T-helper 2 cell treated with Interferon-gamma antibody and Interleukin-4, amounts not matched to agents 5 μg/mL and 100 μg/mL, for 36 hours (primary cell): ENCODE measurements at regions not wholly inside any gene's neighbourhood (a gene's known extent, or its start where the extent isn't known, plus 50 kb on each side); places are given as distances from the start of the nearest gene placed in this dataset.

Experiments
- DNase-seq: peaks from one replicate; pipeline ENCODE4 v3.0.0; 2021; ENCODE audit warnings: low spot score
- H3K27ac Mint-ChIP-seq: one replicate; pipeline ENCODE4 v1.8.0; 2021; ENCODE audit warnings: mild to moderate bottlenecking, mixed read lengths
- H3K27me3 Mint-ChIP-seq: one replicate; pipeline ENCODE4 v1.8.0; 2021; ENCODE audit warnings: low read depth, mixed read lengths
- H3K36me3 Mint-ChIP-seq: one replicate; pipeline ENCODE4 v1.8.0; 2021; ENCODE audit warnings: low read depth, mixed read lengths
- H3K4me1 Mint-ChIP-seq: one replicate; pipeline ENCODE4 v1.8.0; 2021; ENCODE audit warnings: low read depth, mixed read lengths
- H3K4me3 Mint-ChIP-seq: one replicate; pipeline ENCODE4 v1.8.0; 2022; ENCODE audit warnings: mild to moderate bottlenecking, moderate library complexity, mixed read lengths
- H3K9me3 Mint-ChIP-seq: one replicate; pipeline ENCODE4 v1.8.0; 2021; ENCODE audit warnings: mixed read lengths

DNA sequence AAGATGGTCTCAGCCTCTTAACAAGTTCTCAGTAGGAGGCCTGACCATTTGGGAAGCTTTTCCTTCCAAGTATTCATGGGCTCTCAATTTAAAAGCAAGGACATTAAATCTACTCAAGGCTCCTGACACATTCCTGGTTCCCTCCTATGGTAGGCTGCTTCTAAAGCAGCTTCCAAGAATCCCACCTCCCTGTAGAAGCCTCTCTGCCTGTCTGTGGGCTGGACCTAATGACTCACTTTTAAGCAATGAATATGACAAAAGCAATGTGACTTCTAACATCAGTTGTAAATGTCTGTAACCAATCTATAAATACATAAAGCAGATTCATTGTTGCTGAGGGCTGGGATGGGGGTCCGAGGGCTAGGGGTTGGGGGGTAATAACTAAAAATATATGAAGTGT, 99.5 kb upstream of the FAM9B start:
- peaks cover 7% of the 10 kb centered on the region for H3K9me3 Mint-ChIP-seq
- H3K4me1 Mint-ChIP-seq = peaks cover 4% of the 10 kb centered on the region
- no peaks in the 10 kb centered on the region for H3K27me3 Mint-ChIP-seq
- peaks cover 1% of the 10 kb centered on the region for H3K36me3 Mint-ChIP-seq
- no peak overlapping the region for H3K4me3 Mint-ChIP-seq
- DNase-seq = no peak
- no peak overlapping the region for H3K27ac Mint-ChIP-seq

DNA sequence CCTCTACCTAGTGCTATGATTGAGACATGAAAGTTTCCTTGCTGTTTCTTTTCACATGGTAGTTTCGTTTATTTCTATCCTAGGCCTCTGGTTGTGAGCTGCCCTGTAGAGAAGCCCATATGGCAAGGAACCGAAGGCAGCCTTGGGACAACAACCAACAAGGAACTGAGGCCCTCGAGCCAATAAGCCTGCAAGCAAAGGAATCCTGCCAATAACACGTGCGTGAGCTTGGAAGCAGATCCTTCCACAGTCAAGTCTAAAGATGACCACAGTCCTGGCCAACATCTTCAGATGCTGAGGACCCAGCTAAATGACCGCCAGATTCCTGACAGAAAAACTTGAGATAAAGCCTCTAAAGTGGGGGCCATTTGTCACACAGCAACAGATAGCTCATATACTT, 100.4 kb upstream of the FAM9B start:
- Mint-ChIP-seq H3K27ac (no peak overlapping the region), H3K4me3 (no peak overlapping the region), H3K36me3 (peaks cover 1% of the 10 kb centered on the region), H3K9me3 (peaks cover 7% of the 10 kb centered on the region), H3K4me1 (peaks cover 4% of the 10 kb centered on the region), H3K27me3 (no peaks in the 10 kb centered on the region)
- DNase-seq = no peak

DNA sequence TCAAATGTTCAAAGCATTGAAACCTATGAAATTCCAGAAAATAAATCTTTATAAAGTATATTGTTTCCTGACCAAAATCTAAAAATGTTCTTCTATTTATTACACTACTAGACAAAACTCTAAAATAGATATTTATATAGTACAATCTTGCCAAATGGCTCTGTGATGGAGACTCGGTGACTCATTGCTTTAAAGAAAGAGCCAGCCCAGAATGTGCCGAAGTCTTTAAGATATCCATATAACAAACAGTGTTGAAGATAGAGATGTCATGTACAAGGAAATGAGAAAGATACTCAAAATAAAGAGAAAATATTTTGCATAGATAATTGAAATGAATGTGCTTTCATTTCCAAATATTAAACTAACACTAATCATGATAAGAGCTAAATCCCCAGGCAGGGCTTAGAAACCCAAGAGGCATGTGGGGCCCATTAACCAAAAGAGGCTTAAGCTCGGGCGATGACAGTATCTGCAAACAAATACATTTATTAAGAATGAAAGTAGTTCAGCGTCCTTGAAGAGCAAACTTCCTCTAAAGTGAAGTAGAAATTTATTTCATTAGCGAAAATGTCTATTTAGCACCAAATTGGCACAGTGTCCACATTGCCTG, 102.1 kb upstream of the FAM9B start:
- Mint-ChIP-seq H3K27me3 (no peaks in the 10 kb centered on the region), H3K4me3 (no peak overlapping the region), H3K9me3 (peaks cover 7% of the 10 kb centered on the region), H3K4me1 (peaks cover 3% of the 10 kb centered on the region), H3K36me3 (peaks cover 1% of the 10 kb centered on the region), H3K27ac (no peak overlapping the region)
- DNase-seq = no peak

DNA sequence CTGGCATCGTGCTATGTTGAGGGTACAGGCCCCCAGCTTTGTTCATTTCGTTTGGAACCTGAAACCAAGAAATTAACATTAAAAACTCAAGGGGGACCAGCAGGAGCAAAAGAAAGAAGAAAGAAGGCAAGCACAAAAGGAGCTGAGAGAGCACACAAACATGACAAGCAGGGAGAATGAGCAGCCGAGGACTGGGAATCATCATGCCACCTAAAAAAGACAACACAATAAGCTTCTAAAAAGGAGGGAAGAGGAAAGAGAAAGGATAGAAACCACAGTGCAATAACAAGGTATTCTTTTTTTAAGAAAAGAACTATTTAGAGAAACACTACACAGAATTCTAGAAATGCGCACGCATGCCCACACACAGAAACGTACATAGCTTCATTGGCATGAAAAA, 103.2 kb upstream of the FAM9B start:
- Mint-ChIP-seq H3K36me3 (peaks cover 1% of the 10 kb centered on the region), H3K9me3 (peaks cover 7% of the 10 kb centered on the region), H3K27ac (no peak overlapping the region), H3K4me3 (no peak overlapping the region), H3K27me3 (no peaks in the 10 kb centered on the region), H3K4me1 (no peaks in the 10 kb centered on the region)
- no peak for DNase-seq

DNA sequence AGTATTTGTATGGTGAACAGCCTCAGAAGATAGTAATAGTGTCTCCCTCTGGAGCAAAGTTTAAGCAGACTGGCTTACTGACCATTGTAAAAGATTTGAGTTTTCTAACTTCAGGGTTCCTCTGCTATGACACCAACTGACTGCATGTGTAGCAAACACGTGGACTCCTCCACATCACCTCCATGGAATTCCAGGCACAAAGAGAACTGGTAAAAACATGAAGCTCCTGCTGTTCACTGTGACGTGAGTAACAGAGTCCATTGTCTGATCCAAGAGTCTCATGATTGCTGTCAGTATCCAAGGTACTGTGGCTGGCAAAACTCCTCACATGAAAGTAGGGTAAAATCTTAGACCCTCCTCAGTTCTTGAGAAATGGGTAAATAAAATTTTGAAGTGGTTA, 107.6 kb upstream of the FAM9B start:
- H3K27me3 Mint-ChIP-seq = no peaks in the 10 kb centered on the region
- no peaks in the 10 kb centered on the region for H3K9me3 Mint-ChIP-seq
- no peaks in the 10 kb centered on the region for H3K36me3 Mint-ChIP-seq
- DNase-seq = no peak
- no peak overlapping the region for H3K27ac Mint-ChIP-seq
- no peak overlapping the region for H3K4me3 Mint-ChIP-seq
- no peaks in the 10 kb centered on the region for H3K4me1 Mint-ChIP-seq

DNA sequence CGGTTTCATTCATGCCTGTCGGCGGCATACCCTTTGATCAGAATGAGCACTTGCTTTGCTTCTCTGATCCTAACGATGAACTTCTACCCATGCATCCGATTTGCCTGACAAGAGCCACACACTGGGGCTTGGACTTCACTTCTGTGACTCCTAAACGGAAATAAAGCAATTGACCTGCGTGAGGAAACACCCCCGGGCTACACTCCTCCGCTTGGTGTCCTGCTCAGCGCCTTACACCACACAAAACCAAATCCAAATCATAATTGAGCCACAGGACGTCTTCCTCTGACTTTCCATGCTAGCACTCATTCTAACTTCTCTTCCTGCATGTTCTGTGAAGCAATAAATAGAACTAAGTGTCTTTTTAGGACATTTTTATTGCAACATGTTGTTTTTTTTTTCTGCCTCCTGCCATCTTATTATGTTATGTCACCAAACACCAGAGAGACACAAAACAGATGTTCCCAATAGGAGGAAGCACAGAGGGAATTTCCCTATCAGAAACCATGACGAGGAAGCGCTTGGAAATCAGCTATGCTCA, 110.8 kb upstream of the FAM9B start:
- H3K4me3 Mint-ChIP-seq = no peak overlapping the region
- H3K27ac Mint-ChIP-seq = no peak overlapping the region
- no peaks in the 10 kb centered on the region for H3K27me3 Mint-ChIP-seq
- no peaks in the 10 kb centered on the region for H3K4me1 Mint-ChIP-seq
- H3K9me3 Mint-ChIP-seq = no peaks in the 10 kb centered on the region
- no peak for DNase-seq
- H3K36me3 Mint-ChIP-seq = no peaks in the 10 kb centered on the region

DNA sequence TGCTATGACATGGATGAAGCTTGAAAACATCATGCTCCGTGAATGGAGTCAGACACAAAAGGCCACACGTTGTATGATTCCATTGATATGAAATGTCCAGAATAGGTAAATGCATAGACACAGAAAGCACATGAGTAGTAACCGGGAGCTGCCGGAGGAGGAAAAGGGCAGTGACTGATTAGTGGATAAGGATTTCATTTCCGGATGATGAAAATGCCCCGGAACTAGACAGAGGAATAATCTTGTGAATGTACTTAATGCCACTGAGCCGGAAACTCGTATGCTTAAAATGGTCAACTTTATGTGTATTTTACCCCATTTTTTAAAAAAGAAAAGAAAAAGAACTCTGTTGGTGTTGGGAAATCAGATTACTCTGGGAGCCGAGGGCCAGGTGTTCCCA, 112.7 kb upstream of the FAM9B start:
- no peaks in the 10 kb centered on the region for H3K4me1 Mint-ChIP-seq
- H3K27ac Mint-ChIP-seq = no peak overlapping the region
- DNase-seq = no peak
- H3K9me3 Mint-ChIP-seq = peaks cover 7% of the 10 kb centered on the region
- H3K4me3 Mint-ChIP-seq = no peak overlapping the region
- no peaks in the 10 kb centered on the region for H3K27me3 Mint-ChIP-seq
- peaks cover 2% of the 10 kb centered on the region for H3K36me3 Mint-ChIP-seq

DNA sequence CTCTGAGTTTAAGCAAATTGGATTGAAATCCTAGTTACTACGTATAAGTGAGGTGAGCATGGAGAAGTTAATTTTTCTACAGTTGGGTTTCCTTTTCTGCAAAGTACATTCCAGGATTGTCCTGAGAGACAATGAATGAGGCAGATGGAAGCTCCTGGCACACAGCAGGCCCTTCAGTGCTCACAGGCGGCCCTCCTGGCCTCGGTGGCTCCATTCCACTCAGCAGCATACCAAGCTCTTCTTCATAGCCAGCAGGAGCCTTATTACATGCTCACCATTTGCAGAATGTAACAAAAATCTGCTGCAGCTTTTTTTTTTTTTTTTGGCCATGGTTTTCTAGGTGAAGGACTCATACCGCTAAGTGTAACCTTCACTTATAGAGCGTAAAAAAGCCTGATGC, 113.2 kb upstream of the FAM9B start:
- H3K4me3 Mint-ChIP-seq = no peak overlapping the region
- peaks cover 11% of the 10 kb centered on the region for H3K9me3 Mint-ChIP-seq
- no peak for DNase-seq
- peaks cover 4% of the 10 kb centered on the region for H3K36me3 Mint-ChIP-seq
- H3K4me1 Mint-ChIP-seq = no peaks in the 10 kb centered on the region
- no peaks in the 10 kb centered on the region for H3K27me3 Mint-ChIP-seq
- no peak overlapping the region for H3K27ac Mint-ChIP-seq

DNA sequence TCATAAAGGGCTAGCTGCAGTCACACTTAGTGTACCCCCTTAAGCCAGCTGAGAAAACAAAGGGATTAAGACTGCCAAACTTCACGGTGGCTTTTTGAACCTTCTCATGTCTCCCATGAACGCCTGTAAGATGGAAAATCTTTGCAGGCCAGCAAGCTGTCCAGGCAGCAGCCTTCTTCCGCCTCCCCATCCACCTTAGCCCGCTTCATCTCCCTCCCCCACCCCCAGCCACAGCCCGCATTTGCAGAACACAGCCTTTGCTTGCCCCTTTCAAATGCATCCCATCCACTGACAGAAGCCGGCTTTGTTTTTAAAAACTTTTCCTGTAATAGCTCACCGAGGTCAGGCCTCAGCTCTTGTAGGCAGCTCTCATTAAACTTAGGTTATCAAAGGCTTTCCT, 113.8 kb upstream of the FAM9B start:
- Mint-ChIP-seq H3K27me3 (no peaks in the 10 kb centered on the region), H3K9me3 (peaks cover 13% of the 10 kb centered on the region), H3K4me3 (no peak overlapping the region), H3K4me1 (no peaks in the 10 kb centered on the region), H3K36me3 (peaks cover 4% of the 10 kb centered on the region), H3K27ac (no peak overlapping the region)
- DNase-seq = no peak

DNA sequence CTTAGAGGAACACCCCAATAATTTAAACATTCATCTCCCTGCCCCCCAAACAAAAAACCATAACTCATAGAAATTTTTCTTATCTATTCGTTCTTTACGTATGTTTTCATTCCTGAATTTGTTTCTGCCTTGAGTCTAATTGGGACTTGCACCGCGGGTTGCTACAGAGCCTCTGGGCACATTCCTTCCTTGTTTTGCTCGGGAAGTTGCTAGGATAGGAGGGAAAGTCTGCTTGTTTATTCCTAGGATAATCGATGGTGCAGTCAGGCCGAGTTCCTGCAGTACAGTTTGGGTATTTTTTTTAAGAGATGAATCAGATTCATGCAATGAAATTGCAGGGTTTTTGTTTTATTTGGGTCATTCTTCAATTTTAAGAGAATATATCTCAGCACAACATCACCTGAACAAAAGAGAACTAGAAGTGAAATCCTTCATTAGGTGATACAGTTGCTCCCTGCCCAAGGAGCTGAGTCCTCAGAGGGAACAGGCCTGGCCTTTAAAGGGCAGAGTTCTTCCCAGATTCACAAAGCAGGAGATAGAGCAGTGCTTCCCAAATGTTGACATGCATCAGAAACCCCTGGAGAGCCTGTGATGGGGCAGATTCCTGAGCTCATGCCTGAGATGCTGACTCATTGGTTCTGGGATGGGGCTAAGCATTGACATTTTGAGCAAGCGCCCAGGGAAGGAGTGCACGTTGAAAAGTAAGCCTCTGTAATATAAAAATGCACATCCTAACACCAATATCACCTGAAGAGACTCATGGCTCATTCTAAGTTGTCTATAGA, 114.9 kb upstream of the FAM9B start:
- H3K4me3 Mint-ChIP-seq = no peak overlapping the region
- no peaks in the 10 kb centered on the region for H3K27me3 Mint-ChIP-seq
- H3K36me3 Mint-ChIP-seq = peaks cover 6% of the 10 kb centered on the region
- peaks cover 8% of the 10 kb centered on the region for H3K4me1 Mint-ChIP-seq
- no peak overlapping the region for H3K27ac Mint-ChIP-seq
- H3K9me3 Mint-ChIP-seq = peaks cover 16% of the 10 kb centered on the region
- no peak for DNase-seq

DNA sequence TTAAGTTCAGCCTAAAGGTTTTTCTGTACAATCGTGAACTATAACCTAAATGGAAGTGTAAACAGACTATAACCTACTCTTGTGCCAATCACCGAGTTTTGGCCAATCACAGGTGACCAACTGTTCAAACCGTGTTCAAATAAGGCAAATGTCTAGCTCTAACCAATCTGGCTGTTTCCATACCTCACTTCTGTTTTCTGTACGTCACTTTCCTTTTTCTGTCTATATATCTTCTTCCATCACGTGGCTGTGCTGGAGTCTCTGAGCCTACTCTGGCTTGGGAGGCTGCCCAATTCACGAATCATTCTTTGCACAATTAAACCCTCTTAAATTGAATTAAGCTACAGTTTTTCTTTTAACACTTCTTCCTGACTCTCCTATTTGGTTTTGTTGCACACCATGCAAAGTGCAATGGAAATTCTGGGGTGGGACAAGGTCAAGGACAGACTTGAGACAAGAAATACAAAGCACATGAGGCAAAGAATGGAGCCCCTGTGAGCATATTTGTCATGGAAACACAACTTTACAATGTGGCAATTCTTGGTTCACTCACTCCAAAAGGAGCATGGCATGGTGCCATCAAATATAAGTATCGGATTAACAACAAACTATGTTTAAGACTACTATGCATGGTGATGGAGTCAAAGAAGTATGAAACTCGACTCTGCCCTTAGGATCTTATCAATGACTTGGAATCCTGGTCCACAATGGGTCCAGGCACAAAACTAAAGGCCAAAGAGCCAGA, 115.7 kb upstream of the FAM9B start:
- no peak overlapping the region for H3K4me3 Mint-ChIP-seq
- H3K27me3 Mint-ChIP-seq = no peaks in the 10 kb centered on the region
- H3K36me3 Mint-ChIP-seq = peaks cover 6% of the 10 kb centered on the region
- H3K4me1 Mint-ChIP-seq = peaks cover 9% of the 10 kb centered on the region
- no peak for DNase-seq
- H3K9me3 Mint-ChIP-seq = peaks cover 16% of the 10 kb centered on the region
- no peak overlapping the region for H3K27ac Mint-ChIP-seq

DNA sequence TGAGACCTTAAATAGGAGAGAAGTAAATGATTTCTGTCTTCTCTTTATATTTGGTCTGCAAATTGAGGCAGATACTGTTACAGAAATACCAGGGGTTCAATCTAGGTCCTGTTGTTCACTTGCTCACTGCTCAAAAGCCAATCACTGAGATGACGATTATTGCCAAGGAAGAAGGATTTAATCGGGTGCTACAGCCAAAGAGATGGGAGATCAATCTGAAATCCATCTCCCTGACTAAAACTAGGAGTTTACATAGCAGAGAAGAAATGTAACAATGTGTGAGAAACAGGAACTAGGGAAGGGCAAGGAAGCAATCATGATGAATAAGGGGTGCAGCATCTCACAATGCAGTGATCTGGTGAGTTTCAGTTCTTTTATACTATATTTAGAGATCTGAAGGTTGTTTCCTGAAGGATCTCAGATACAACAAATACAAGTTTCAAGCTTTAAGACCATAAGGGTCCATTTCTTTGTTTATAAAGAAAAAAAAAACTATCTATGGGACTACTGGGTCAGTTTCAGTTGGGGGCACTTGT, 117.9 kb upstream of the FAM9B start:
- Mint-ChIP-seq H3K36me3 (peaks cover 10% of the 10 kb centered on the region), H3K27ac (no peak overlapping the region)
- DNase-seq = no peak

DNA sequence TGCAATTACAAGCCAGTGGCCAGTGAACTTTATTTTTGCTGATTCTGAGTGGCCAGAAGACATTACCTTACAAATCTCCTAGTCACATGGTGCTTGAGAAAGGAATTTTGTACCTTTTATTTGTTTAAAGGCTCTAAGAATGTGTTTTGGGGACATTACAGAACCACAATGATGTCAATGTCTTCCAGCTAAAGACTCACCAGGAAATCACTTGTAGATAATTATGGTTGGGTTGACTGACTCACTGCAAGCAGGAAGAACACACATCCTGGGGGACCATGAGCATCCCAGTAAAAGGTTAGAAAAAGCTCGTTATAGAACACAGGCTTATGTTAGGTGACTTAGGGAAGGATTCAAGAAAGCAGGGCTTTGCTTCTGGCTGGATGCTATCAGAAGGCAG, 119.4 kb upstream of the FAM9B start:
- H3K4me3 Mint-ChIP-seq = peak overlapping the region; percentile 29
- no peaks in the 10 kb centered on the region for H3K27me3 Mint-ChIP-seq
- H3K9me3 Mint-ChIP-seq = peaks cover 22% of the 10 kb centered on the region
- peaks cover 12% of the 10 kb centered on the region for H3K36me3 Mint-ChIP-seq
- peaks cover 15% of the 10 kb centered on the region for H3K4me1 Mint-ChIP-seq
- DNase-seq = no peak
- H3K27ac Mint-ChIP-seq = no peak overlapping the region

More for the DNA sequence above, 117.9 kb upstream of the FAM9B start:
- Mint-ChIP-seq H3K27me3 (no peaks in the 10 kb centered on the region), H3K9me3 (peaks cover 22% of the 10 kb centered on the region), H3K4me1 (peaks cover 11% of the 10 kb centered on the region), H3K4me3 (no peak overlapping the region)

DNA sequence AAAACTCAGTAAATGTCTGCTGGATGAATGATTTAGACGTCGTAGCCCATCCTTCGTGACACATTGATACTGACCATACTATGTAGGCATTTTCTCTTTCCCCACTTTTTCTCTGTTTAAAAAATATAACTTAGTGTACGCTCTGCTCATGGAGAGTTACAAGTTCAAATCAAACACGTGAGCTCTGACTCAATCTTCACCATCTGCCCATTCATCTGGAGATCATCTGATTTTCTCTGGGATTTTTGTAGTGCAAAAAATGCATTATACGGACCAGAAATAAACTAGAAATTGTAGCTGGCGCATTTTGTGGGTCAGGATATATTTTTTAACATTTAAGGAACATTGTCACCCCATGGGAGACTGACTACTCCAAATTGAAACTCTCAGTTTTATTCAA, 124.7 kb upstream of the FAM9B start:
- Mint-ChIP-seq H3K4me1 (peaks cover 27% of the 10 kb centered on the region), H3K27me3 (no peaks in the 10 kb centered on the region), H3K27ac (no peak overlapping the region), H3K9me3 (peaks cover 13% of the 10 kb centered on the region), H3K4me3 (no peak overlapping the region), H3K36me3 (peaks cover 13% of the 10 kb centered on the region)
- DNase-seq = no peak
